GM21390 (cell line): ENCODE measurements at regions not wholly inside any gene's neighbourhood (a gene's known extent, or its start where the extent isn't known, plus 50 kb on each side); places are given as distances from the start of the nearest gene placed in this dataset.

ENCODE experiments used
- ATAC-seq: cut with Tn5 transposase; IDR thresholded peaks from one replicate; pipeline ENCODE4 v1.9.1; 2021; ENCODE audit not compliant: unreplicated experiment

DNA sequence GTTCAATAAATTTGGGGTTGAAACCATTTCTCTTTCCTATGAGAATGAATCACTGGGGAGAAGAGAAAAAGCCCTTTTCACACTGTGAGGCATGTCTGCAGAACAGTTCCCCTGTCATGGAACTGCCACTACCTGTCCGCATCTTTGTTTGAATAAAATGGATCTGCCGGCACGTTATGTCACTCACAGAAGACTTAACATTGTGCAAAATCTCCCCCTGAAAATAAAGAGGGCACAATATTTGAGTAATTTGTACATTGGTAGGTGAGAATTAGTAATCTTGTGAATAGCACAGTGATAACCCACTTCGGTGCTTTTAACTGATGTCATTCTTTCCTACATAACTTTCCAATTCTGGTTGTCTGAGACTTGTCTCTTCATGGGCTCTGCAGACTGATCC lies 804.0 kb downstream of the C6orf118 start:
- no peak for ATAC-seq

DNA sequence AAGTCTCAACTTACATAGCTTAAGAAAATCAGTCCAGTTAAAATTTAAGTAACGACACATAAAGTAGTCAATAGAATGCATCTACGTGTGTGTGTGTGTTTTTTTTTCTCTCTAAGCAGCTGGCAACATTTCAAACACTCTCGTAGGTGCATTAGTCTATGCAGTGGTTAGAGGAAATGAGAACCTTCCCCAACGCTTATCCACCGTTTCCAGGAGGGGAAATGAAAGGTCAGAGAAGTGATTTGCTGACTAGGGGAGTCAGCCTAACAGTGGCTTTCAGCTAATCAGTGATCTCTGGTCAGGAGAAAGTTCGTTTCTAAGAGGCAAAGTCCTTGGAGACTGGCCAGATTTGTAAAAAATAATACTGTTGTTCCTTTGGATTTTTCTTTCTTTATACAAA lies 806.6 kb downstream of the C6orf118 start:
- ATAC-seq: no peak

DNA sequence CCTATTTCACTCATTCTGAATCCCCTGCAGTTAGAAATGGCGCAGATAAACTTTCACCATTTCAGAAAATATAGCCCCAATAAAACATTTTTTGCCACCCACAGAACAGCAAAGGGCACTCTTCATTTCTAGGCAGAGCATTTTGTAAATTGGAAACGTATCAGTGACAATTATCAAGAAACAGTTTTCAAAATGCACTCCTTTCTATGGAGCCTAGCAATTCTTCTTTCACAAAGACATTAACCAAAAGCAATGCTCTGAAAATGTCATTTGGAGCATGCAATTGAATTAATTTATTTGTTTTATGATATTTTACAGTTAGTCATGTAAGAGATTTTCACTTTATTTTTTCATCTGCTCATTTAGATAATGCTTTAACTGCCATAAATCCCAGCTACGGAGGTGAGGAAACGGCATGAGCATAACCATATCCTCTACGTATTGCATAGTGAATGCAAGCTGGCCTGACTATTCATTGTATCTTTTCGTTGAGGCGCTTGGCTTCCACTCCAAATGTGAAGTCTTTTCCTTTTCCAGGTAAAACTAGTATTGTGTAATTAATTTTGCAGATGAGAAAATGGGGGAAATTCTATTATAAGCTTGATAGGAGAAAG lies 813.4 kb downstream of the C6orf118 start:
- no peak for ATAC-seq

DNA sequence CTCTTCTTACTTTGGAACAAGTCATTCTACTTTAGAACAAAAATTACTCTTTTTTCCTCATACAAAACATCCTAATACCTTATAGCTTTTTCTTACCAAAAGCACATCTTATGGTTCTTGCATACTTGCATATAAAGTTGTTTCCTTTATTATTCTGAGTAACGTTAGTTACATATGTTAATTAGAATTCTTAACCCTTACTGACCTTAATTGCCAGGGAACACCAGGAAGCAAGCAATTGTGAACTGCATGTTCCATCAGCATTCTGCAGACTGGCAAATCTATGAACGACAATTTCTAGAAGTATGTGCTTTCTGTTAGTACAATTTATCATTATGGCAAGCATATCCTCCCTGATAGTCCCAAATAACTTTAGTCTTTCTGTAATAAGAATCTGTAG lies 831.0 kb downstream of the C6orf118 start:
- no peak for ATAC-seq

DNA sequence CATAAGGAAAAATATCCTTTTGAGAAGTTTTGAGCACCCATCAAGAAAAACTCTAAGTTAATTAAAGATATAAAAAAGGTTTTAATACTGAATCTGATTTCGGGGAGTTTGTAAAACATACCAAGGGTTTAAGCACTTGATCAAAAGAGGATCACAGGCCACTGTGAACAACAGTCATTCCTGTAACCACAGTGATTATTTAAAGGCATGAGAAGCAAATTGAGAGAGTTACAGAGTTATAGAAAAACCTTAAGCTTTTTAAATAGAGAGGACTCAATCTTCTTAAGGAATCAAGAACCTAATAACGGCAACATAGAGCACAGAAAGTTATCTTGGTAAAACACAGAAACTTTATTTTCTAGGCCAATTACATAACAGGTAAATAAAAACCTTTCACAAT lies 831.6 kb downstream of the C6orf118 start:
- no peak for ATAC-seq

DNA sequence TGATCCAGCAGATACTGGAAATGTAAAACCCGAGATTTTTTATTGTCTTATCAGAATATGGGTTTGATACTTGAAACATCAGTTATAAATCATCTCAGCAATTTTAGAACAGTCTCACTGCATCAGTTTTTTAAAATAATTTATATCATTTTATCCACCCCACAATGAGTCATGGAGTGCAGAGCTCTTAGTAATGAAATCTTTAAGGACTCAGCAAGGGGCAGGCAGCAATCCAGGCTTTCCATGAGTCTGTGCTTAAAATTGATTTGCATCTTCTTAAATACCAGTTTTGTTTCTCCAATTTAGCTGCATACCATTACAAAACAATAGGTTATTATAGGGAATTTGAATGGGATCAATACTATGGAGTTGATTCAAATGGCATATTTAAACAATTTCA lies 832.3 kb downstream of the C6orf118 start:
- no peak for ATAC-seq

DNA sequence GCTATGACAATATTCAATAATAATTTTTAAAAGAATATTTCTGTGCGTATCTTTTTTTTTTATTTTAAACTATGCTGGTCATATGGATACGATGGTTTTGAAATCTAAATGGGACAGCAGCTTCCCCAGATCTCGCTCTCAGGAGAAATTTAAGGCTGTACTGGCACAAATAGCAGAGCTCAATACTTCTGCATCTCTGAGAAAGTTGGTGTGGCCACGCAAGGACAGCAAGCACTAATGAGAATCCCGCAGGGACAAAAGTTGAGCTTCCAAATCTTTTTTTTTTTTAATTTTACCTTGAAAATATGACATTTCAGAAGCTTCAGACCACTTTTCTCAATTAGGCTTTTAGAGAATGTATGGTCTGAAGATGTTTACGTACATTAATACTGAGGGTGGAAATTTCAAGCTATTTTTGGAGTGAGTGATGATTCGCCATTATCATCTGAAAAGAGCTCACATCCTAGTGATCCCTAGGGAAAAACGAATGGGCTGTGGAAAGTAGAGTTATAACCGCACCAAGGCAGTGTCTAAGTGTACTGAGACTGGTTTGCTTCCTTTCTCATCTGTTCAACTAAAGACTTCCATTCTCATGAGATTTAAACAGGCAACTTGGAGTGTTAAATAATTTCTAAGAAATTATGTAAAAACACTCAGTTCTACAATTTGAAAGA lies 840.0 kb downstream of the C6orf118 start:
- ATAC-seq: no peak

DNA sequence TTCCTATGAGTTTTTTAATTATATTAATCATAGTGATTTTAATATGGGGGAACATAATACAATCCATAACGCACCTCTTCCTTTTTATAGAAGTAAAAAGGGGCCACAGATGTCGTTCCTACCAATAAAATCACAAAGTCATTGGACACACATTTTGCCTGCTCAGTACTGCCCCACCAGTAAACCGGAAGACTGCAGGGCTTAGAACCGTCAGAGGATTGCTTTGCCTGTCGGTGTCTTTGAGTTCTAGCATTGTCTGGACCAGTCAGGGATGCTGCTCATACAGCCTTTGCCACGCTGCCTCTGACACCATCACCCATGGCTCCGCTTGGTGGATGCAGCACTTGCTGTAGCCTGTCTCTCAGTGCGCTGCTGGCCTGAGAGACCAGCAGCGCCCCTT lies 853.6 kb downstream of the C6orf118 start:
- ATAC-seq: no peak

DNA sequence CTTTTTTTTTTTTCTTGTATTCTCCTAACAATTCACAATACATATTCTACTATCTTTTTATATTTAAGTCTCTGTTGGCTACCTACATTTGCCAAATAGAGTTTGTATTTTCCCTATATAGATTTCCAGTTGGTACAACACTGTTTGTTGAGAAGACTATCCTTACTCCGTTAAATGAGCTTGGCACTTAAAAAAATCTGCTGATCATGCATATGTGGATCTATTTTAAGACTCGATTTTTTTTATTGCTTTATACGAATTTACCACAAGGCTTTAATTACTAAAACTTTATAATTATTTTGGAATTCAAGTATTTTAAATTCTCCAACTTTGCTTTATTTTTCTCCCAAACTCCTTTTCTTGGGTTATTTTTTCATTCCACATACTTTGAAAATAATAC lies 855.6 kb downstream of the C6orf118 start:
- no peak for ATAC-seq

DNA sequence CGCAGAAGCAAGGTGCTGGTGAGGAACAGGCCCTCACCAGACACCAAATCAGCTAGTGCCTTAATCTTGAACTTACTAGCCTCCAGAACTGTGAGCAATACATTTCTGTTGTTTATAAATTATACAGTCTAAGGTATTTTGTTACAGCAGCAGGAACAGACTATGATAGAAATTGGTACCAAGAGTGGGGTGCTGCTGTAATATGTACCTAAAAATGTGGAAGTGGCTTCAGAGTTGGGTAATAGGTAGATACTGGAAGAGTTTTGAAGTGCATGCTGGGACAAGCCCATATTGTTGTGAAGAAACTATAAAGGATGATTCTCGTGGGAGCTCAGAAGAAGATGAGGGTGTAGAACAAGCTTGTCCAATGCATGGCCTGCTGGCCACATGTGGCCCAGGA lies 866.8 kb downstream of the C6orf118 start:
- ATAC-seq: no peak

DNA sequence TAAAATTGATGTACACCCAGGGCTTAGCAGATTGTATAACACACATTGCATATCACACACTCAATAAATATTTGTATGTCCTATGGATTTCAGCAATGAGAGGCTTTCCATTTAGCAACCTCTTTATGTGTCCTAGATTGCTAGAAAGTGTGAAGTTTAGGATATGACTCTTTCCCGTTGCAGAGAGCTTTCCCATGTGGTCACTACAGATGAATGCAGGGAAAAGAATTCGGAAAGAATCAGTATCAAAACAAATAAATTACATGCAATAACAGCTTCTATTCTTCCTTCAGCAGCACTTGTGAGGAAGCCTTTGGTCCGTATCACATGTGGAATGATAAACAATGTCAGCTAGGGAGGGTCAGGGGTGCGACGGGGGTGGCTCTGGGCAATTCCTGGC lies 870.1 kb downstream of the C6orf118 start:
- no peak for ATAC-seq

DNA sequence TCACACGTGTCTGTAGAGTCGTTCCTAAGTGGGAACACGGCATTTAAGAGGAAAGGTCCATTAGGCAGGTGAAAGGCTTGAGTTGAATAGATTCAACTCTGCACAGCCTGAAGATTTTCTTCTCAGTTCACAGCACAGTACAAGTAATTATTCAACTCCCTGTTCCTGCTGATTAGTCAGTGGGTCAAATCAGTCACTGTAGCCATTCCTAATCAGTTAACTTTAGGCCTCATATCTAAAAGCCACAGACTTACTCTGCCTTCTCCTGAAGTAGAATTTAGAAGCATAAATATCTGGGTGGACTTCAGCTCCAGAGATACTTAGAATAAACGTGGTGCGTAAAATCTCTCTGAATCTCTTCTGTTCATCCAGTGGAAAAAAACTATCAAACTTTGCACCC lies 872.4 kb downstream of the C6orf118 start:
- ATAC-seq: no peak

DNA sequence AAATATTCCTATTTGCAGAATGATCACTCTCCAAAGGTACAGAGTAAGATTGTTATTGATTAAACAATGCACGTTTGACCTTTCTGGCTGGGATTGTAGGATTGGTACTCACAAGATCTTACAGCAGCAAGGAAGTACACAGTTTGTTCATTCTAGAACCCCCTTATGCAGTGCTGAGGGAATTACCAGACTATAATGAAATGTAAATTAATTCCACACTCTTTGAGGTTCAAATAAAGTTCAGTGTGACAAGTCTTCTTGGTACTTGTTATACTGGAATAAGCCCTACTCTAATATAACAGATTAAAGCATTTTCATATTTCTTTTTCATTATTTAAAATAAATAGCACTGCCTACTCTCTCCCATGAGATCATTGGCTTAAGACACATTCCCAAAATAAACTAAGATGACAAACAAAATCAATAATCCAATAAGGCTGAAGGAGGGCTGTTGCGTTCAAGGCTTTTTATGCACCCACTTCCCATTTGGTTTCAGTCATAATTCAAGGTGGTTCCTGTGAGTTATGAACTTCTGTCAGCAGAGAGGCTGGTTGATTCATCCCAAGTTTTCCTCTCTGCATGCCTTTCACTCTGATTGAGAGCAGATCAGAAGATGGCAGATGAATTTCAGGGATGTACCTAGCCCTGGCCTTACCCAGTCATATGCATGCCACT lies 881.5 kb downstream of the C6orf118 start:
- no peak for ATAC-seq

DNA sequence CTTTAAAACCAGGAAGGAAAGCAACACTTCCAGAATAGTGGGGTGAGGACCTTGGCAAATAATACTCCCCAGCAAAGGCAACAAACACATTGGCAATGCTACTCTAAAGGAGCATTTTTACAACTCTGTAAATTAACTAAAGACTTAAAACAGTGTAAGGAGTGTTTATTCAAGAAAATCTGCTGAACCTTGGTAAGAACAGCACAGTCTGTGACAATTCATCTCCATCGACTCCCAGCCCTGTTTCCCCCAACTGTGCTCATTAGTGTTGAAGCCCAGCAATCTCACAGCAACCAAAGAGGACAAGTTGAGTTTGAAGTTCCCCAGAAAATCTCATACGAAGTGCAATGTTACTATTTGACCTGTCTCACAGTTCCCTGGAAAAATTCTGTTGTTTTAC lies 884.9 kb downstream of the C6orf118 start:
- ATAC-seq: no peak

DNA sequence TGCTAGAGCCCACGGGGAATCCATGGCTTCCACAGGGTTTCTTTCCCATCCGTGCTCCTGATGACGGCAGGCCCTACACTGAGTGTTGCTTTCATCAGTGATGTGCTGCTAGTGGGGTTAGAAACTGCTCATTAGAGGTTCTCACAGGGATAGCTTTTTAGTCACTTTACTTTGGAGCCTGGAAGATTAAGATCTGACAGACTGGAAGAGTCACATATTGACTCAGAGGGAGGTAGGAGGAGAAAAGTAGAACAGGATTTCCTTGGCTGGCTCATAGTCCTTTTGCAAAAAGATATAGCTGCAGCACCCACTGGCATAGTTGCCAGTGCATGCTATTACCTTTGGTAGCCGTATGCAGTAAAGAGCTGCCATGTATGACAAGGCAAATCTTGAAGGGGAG lies 890.3 kb downstream of the C6orf118 start:
- ATAC-seq: no peak

DNA sequence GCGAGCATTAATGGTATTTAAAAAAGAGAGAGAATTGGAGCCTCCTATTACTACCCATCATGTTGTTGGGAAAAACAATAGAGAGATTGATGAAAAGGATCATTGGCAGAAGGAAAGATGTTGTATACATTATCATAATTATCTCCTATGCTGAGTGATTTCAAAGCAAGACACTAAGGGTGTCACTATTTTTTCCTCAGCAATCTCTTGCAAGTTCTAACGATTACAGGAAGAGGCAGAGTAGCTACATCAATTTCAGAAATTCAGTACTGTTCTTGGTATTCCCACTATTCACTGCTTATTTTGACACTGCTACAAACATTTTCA lies 891.2 kb downstream of the C6orf118 start:
- no peak for ATAC-seq

DNA sequence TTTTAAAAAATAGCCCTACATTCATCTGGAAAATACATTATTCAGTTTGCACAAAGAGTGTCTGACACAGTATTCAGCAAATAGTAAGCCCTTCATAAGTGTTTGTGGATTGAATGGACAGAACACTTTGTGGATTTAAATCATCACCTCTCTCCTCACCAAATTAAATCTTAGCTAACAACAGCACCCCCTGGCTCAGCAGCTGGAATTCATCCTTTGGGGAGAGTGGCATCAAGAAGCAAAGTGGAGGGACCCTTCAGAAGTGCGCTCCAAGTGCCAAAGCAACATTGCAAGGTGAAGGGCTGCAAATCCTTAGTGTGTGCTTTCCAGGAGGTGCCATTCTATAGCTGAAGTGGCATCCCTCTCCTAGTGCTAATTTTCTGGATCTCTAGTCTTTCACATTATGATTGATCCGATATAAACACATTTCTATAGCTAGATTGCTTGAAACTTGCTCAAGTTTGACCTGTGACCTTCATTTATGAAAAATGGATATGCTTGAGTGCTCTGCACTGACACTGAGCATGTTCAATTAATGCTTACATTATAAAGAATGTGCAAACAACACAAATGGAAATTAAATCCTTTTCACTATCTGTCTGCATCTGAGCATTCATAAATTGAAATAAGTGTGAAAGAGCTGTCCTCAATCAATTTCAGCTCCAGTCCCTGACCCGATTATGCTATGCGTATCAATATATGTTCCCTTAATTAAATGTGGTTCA lies 891.7 kb downstream of the C6orf118 start:
- ATAC-seq: no peak

DNA sequence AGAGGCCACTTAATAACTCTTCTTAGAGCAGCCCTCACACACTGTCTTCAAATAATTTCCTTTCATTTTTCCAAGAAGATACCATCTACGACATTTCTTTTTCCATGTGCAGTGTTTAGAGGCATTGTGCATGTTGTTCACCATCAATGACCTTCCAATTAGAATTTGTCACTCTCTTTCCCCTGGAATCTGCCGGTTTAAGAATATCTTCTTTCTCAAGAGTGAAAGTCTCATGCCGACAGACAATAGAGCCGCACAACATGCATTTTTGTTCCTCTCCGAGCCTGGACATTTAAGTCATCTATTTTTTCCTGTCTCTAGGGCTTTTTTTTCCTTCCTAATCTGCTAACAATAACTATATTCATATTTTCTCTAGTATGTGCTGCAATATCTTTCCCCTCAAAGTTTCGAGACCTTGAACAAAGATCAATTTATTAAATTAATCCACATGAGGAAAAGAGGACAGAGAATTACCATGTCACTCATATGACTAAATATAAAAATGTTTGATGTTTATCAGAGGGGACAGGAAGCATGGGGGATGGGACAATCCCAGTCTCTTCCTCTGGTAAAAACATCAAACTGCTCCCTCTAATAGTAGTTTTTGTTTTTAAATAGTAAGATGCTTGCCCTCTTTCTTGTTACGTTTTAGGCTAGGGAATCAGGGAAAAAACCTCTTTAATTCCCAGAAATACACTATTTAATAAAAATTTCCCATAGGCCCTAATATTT lies 893.4 kb downstream of the C6orf118 start:
- ATAC-seq: no peak

DNA sequence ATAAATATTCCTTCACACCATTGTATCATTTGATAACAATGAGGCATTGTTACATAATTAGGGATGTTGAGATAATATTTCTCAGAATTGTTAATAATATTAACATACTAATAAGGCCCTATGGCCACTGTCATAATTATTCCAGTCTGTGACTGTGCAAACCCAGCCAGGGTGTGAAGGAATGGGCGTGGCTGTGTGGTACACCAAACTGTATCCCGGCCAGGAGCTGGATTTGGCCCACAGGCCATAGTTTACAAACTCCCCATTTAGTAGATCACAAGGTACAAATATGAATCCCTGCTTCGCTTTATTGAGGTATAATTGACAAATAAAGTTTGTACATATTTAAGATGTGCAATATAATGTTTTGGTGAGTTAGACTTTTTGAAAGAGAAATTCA lies 894.7 kb downstream of the C6orf118 start:
- ATAC-seq: no peak

DNA sequence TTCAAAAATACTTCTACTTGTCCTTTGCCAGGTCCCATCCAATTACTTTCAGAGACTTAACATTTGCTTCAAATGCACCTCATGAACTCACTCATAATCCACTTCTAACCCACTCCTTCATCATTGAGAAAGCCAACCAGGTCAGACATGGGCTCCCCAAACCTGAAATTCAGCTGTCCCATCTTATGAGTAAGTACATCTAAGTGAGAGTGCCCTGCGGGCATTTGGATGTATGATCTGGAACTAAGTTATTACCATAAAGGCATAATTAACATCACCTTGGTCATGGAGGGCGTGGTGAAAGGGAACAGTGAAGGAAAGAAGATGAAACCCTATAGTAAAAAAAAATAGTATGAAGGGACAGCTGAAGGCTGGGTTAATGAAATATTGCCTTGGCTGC lies 896.8 kb downstream of the C6orf118 start:
- no peak for ATAC-seq

DNA sequence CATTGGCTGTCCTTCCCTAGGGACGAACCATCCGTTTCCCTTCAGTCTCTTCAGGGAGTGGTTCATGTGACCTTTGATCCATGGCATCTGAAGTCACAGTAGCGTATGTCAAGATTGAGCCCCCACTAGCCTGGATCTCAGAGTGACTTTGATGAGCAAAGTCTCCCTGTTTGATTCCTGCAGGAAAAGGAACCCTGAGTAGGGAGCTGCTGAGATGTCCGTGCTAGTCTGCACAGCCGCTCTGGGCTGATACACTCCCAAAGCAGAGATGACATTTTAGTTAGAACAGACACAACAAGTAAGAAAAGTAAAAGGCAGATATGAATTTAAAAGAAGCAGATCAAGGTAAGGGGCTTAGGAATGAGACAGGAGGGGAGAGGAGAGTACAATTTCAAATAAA lies 899.4 kb downstream of the C6orf118 start:
- ATAC-seq: no peak
